ENCODE measurements at regions not wholly inside any gene's neighbourhood (a gene's known extent, or its start where the extent isn't known, plus 50 kb on each side); places are given as distances from the start of the nearest gene placed in this dataset.

- TF ChIP-seq POLR2AphosphoS5 (IDR thresholded peaks at IDR 0.05) (no peak), POLR2A (IDR thresholded peaks at IDR 0.05) (no peak), CTCF (IDR thresholded peaks at IDR 0.05) (no peak)
- intact Hi-C loops (cut with DNase I; ENCODE audit: low total_unique reads): no loop called here
- no peak overlapping the region for H3K27ac ChIP-seq
These were observed 82.8 kb upstream of the SYT6 start for GRCh38 chr1:114236517-114236916.

GRCh38 chr1:114235960-114236359 is 82.3 kb upstream of the SYT6 start:
- TF ChIP-seq CTCF (IDR thresholded peaks at IDR 0.05): no peak
- no peak for TF ChIP-seq POLR2A (IDR thresholded peaks at IDR 0.05)
- TF ChIP-seq POLR2AphosphoS5 (IDR thresholded peaks at IDR 0.05): no peak
- no peak overlapping the region for H3K4me3 ChIP-seq
- H3K9me3 ChIP-seq: no peaks in the 10 kb centered on the region
- DNase-seq (ENCODE audit: low spot score in 2 of 2): no peak
- H3K27ac ChIP-seq: no peak overlapping the region
- H3K27me3 ChIP-seq: no peaks in the 10 kb centered on the region
- H3K36me3 ChIP-seq: no peaks in the 10 kb centered on the region
- intact Hi-C loops (cut with DNase I; ENCODE audit: low total_unique reads): no loop called here
- no peaks in the 10 kb centered on the region for H3K4me1 ChIP-seq

More at GRCh38 chr1:114236517-114236916, 82.8 kb upstream of the SYT6 start:
- Histone ChIP-seq H3K4me1 (no peaks in the 10 kb centered on the region), H3K9me3 (no peaks in the 10 kb centered on the region), H3K27me3 (no peaks in the 10 kb centered on the region), H3K36me3 (no peaks in the 10 kb centered on the region), H3K4me3 (no peak overlapping the region)
- DNase-seq (ENCODE audit: low spot score in 2 of 2): no peak

- no peak for DNase-seq (ENCODE audit: low spot score in 2 of 2)
- Histone ChIP-seq H3K4me1 (no peaks in the 10 kb centered on the region), H3K9me3 (no peaks in the 10 kb centered on the region), H3K27ac (no peak overlapping the region), H3K27me3 (no peaks in the 10 kb centered on the region), H3K4me3 (no peak overlapping the region), H3K36me3 (no peaks in the 10 kb centered on the region)
- intact Hi-C loops (cut with DNase I; ENCODE audit: low total_unique reads): no loop called here
- TF ChIP-seq POLR2AphosphoS5 (IDR thresholded peaks at IDR 0.05) (no peak), CTCF (IDR thresholded peaks at IDR 0.05) (no peak), POLR2A (IDR thresholded peaks at IDR 0.05) (no peak)
These were observed 81.6 kb upstream of the SYT6 start for GRCh38 chr1:114235281-114235680.

- TF ChIP-seq CTCF (IDR thresholded peaks at IDR 0.05): no peak
- no peak for TF ChIP-seq POLR2AphosphoS5 (IDR thresholded peaks at IDR 0.05)
- no peak for TF ChIP-seq POLR2A (IDR thresholded peaks at IDR 0.05)
- intact Hi-C loops (cut with DNase I; ENCODE audit: low total_unique reads): no loop called here
- no peaks in the 10 kb centered on the region for H3K36me3 ChIP-seq
- no peak for DNase-seq (ENCODE audit: low spot score in 2 of 2)
- H3K27me3 ChIP-seq: no peaks in the 10 kb centered on the region
- H3K4me1 ChIP-seq: no peaks in the 10 kb centered on the region
- no peak overlapping the region for H3K27ac ChIP-seq
- no peak overlapping the region for H3K4me3 ChIP-seq
- no peaks in the 10 kb centered on the region for H3K9me3 ChIP-seq
These were observed 80.9 kb upstream of the SYT6 start for GRCh38 chr1:114234408-114235124.

- no peaks in the 10 kb centered on the region for H3K27me3 ChIP-seq
- no peaks in the 10 kb centered on the region for H3K9me3 ChIP-seq
- no peak for DNase-seq (ENCODE audit: low spot score in 2 of 2)
- no peaks in the 10 kb centered on the region for H3K36me3 ChIP-seq
- no peaks in the 10 kb centered on the region for H3K4me1 ChIP-seq
- intact Hi-C loops (cut with DNase I; ENCODE audit: low total_unique reads): no loop called here
- H3K4me3 ChIP-seq: no peak overlapping the region
- no peak overlapping the region for H3K27ac ChIP-seq
- no peak for TF ChIP-seq POLR2AphosphoS5 (IDR thresholded peaks at IDR 0.05)
- no peak for TF ChIP-seq CTCF (IDR thresholded peaks at IDR 0.05)
- TF ChIP-seq POLR2A (IDR thresholded peaks at IDR 0.05): no peak
These were observed 79.0 kb upstream of the SYT6 start for GRCh38 chr1:114232691-114233090.
